GM21381 (cell line): ENCODE measurements at regions not wholly inside any gene's neighbourhood (a gene's known extent, or its start where the extent isn't known, plus 50 kb on each side); places are given as distances from the start of the nearest gene placed in this dataset.
"Not testable (repeated sequence)": the region's sequence is repeated elsewhere in the genome, so short reads cannot be mapped to it uniquely, and the experiment has no call there.

Experiments
- ATAC-seq: cut with Tn5 transposase; IDR thresholded peaks from one replicate; pipeline ENCODE4 v1.9.1; 2021; ENCODE audit warnings: mild to moderate bottlenecking, moderate library complexity; ENCODE audit not compliant: unreplicated experiment

GRCh38 chr12:126963825-126964224 is 1303.1 kb upstream of the TMEM132C start:
- no peak for ATAC-seq

- no peak for ATAC-seq
Observed at GRCh38 chr12:126966498-126966897, 1300.5 kb upstream of the TMEM132C start.

- no peak for ATAC-seq
Observed at GRCh38 chr12:126967152-126967551, 1299.8 kb upstream of the TMEM132C start.

- no peak for ATAC-seq
Observed at GRCh38 chr12:126974779-126975178, 1292.2 kb upstream of the TMEM132C start.

DNA sequence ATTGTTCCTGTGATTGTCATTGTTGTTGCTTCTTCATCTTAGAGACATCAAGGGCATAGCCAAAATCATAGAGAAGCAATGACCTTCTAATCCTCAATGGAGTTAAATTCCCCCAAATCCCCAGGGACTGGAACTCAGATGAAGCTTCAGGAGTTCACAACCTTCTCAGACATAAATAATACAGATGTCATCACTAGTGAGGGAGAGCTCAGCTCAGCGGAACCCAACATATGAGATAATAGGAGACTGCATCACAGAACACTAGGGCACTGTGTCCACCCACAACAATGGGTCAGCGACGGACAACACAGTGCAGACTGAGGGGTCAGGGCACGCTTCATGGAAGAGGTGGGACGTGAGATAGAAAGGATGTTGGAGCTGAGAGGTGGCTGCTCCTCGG is 1290.4 kb upstream of the TMEM132C start:
- no peak for ATAC-seq

DNA sequence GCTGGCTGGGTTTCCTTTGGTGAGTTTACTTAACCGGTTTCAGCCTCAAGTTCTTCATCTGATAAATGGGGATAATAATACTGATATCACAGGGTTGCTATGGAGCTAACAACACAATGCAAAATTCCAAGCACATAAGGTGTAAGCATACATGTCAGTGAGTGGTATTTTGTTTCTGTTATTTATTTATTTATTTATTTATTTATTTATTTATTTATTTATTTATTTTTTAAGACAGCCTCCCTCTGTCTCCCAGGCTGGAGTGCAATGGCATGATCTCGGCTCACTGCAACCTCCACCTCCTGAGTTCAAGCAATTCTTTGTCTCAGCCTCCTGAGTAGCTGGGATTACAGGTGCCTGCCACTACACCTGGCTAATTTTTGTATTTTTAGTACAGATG is 1287.4 kb upstream of the TMEM132C start:
- not testable (repeated sequence) for ATAC-seq

GRCh38 chr12:126982707-126983106 is 1284.3 kb upstream of the TMEM132C start:
- ATAC-seq, result no peak

DNA sequence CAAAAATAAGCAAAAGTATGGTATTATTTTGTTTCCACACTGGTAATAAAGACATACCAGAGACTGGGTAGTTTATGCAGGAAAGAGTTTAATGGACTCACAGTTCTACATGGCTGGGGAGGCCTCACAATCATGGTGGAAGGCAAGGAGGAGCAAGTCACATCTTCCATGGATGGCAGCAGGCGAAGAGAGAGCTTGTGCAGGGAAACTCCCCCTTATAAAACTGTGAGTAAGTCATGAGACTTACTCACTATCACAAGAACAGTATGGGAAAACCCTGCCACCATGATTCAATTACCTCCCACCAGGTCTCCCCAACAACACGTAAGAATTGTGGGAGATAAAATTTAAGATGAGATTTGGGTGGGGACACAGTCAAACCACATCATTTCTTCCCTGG is 1283.2 kb upstream of the TMEM132C start:
- not testable (repeated sequence) for ATAC-seq

DNA sequence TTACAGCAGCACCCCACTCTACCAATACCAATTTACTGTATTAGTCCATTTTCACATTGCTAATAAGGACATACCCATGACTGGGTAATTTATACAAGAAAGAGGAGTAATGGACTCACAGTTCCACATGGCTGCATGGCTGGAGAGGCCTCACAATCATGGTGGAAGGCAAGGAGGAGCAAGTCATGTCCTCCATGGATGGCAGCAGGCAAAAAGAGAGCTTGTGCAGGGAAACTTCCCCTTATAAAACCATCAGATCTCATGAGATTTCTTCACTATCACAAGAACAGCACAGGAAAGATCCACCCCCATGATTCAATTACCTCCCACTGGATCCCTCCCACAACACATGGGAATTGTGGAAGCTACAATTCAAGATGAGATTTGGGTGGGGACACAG is 1281.3 kb upstream of the TMEM132C start:
- not testable (repeated sequence) for ATAC-seq

GRCh38 chr12:126989532-126989931 is 1277.4 kb upstream of the TMEM132C start:
- ATAC-seq, result no peak

DNA sequence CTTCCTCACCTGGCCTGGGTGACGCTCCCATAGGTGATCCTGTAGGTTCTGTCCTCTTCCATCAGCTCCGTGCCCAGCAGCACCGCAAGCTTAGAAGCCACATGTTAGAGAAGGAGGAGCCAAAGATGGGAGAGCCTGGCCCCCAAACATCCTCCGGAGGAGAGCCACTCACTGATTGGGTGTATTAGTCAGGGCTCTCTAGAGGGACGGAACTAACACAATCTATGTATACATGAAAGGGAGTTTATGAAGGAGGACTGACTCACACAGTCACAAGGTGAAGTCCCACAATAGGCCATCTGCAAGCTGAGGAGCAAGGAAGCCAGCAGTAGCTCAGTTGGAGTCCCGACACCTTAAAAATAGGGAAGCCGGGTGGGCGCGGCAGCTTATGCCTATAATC is 1273.1 kb upstream of the TMEM132C start:
- no peak for ATAC-seq

GRCh38 chr12:126994599-126994998 is 1272.4 kb upstream of the TMEM132C start:
- no peak for ATAC-seq

GRCh38 chr12:126998031-126998430 is 1268.9 kb upstream of the TMEM132C start:
- no peak for ATAC-seq

GRCh38 chr12:126998747-126999285 is 1268.2 kb upstream of the TMEM132C start:
- no peak for ATAC-seq

GRCh38 chr12:126999352-126999751 is 1267.6 kb upstream of the TMEM132C start:
- no peak for ATAC-seq

GRCh38 chr12:127005406-127005805 is 1261.6 kb upstream of the TMEM132C start:
- ATAC-seq, result no peak

DNA sequence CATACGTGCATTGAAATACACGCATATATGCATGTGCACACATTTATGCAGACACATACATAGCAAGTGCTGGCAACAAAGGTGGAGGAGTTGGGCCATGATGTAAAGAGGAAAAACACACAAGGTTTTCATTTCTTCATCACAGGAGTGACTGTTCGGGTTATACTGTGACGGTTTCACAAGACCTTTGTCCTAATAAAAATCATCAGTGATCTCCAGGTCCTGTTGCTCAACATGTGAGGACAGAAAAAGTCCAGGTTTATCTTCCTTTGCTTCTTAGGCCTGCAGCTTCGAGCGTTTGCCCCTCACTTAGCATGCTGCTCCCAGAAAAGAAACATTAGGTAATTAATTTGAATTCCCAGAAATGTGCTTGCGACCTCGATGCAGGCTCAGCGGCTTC is 1260.0 kb upstream of the TMEM132C start:
- no peak for ATAC-seq

DNA sequence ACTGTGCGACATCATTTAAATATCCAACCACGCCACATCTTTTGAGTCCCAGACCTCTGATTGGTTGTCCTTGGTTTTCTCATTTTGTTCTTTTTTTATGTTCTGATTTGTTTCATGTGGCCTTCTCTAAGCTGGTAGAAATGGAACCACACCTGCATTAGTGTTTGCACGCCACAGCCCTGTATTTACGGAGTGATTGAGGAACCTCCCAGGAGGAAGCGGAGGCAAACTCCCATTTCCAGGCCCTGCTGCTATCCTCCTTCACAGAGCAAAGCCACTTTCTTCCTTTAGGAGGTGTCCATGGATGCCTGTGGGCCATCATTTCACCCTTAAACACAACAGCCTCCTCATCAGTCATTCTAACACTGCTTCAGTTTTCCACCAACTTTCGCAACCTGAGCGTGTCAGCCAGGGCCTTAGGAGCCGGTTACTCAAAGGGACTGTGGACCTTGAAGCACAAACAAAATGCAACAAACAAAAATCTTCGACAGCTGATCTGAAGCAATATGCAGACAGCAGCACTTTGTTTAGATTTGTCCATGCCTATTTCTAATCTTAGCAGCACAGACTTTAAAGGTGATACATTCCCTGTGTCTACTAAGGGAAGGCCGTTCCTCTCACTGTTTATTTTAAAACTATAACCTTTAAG is 1258.1 kb upstream of the TMEM132C start:
- ATAC-seq, result no peak

DNA sequence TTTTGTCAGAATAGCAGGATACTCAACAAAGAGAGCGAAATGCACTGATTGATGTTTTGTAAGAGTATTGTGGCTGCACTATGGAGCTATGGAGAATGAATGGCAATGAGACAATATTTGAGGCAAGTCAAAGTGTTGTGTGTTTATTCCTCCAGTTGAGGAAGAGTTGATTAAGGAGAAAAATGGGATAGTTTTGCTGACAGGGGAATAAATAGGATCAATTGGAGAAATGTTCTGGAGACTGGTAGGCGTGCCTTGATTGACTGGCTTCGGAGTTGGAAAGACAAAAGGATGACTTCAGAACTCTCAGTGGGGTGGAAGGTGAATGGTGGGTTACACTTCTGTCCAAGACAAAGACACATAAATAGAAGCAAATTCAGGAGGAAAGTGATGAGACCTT is 1254.9 kb upstream of the TMEM132C start:
- no peak for ATAC-seq

DNA sequence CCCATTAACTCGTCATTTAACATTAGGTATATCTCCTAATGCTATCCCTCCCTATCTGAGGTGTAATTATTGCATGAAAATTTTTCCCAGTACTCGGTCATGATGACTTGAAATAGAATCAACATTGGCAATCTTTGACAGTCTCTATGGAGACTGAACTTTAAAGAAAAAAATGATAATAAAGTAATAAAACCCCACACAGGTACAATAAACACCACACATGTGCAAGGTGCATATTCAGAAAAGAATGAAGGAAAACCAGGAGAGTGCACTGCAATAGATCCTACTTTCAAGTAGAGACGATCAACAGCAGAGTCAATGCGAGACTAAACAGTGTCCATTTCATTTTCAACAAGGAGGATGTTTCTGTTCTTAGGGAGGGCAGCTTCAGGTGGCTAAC is 1253.8 kb upstream of the TMEM132C start:
- ATAC-seq, result no peak

GRCh38 chr12:127014079-127014478 is 1252.9 kb upstream of the TMEM132C start:
- no peak for ATAC-seq

DNA sequence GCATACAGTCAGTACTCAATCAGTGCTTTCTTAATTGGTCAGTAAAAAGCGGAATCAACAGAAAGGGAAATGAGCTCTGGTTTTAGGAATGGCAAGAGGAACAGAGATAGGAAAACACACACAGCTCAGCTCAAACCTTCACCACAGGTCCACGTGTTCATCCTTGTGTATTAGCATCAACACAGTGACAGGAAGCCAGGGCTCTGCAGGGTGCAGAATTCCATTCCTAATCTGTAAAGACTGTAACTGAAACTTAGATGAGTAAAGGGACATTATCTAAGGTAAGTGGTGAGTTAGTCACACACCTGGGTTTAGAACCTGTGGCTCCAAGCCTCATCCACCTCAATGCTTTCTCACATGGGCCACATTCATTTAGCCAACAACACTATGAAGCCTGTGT is 1242.2 kb upstream of the TMEM132C start:
- no peak for ATAC-seq

- ATAC-seq, result no peak
Observed at GRCh38 chr12:127025545-127025944, 1241.4 kb upstream of the TMEM132C start.
